Neural cell (in vitro differentiated cells): ENCODE measurements at regions not wholly inside any gene's neighbourhood (a gene's known extent, or its start where the extent isn't known, plus 50 kb on each side); places are given as distances from the start of the nearest gene placed in this dataset.

Experiments
- H2AFZ ChIP-seq: fragments of 200-600, 300-800 bp; sonication (generic), shearing (Covaris generic); 2 replicates; pipeline ENCODE4 v1.6.0; 2014; ENCODE audit warnings: low read depth, mild to moderate bottlenecking, antibody characterized with exemption, low read length, moderate library complexity
- H3F3A ChIP-seq: fragments of 200-600 bp; shearing (Covaris generic); 2 replicates; pipeline ENCODE4 v1.6.1; 2016; ENCODE audit warnings: mild to moderate bottlenecking, moderate library complexity, mixed read lengths, antibody characterized with exemption, low read length; ENCODE audit not compliant: insufficient read depth, poor library complexity, severe bottlenecking
- H3K27ac ChIP-seq: fragments of 200-600, 300-800 bp; sonication (generic), shearing (Covaris generic); 2 replicates; pipeline ENCODE4 v1.5.1; 2014; ENCODE audit warnings: mild to moderate bottlenecking, low read length, moderate library complexity
- H3K27me3 ChIP-seq: fragments of 300-800, 200-600 bp; sonication (generic), shearing (Covaris generic); 2 replicates; pipeline ENCODE4 v1.6.0; 2014; ENCODE audit warnings: mild to moderate bottlenecking, low read depth, low read length, moderate library complexity; ENCODE audit not compliant: insufficient read depth
- H3K36me3 ChIP-seq: fragments of 300-800, 200-600 bp; sonication (generic), shearing (Covaris generic); 2 replicates; pipeline ENCODE4 v1.5.1; 2014; ENCODE audit warnings: mild to moderate bottlenecking, antibody characterized with exemption, low read length, moderate library complexity; ENCODE audit not compliant: insufficient read depth
- H3K4me2 ChIP-seq: fragments of 300-800, 200-600 bp; sonication (generic), shearing (Covaris generic); 2 replicates; pipeline ENCODE4 v1.6.0; 2014; ENCODE audit warnings: mild to moderate bottlenecking, low read length
- H3K4me3 ChIP-seq: fragments of 300-800, 200-600 bp; sonication (generic), shearing (Covaris generic); 2 replicates; pipeline ENCODE4 v1.5.1; 2014; ENCODE audit warnings: mild to moderate bottlenecking, low read length, moderate library complexity
- H3K79me2 ChIP-seq: fragments of 200-600 bp; shearing (Covaris generic); replicated peaks from 2 replicates; pipeline ENCODE4 v1.6.0; 2014; ENCODE audit warnings: mild to moderate bottlenecking, low read length, moderate library complexity; ENCODE audit not compliant: insufficient read depth
- H3K9ac ChIP-seq: fragments of 300-800, 200-600 bp; sonication (generic), shearing (Covaris generic); 2 replicates; pipeline ENCODE4 v1.6.1; 2016; ENCODE audit warnings: mild to moderate bottlenecking, low read length, mixed read lengths
- H3K9me2 ChIP-seq: fragments of 200-600 bp; shearing (Covaris generic); 2 replicates; pipeline ENCODE4 v1.6.1; 2016; ENCODE audit warnings: mild to moderate bottlenecking, low read length, mixed read lengths; ENCODE audit not compliant: insufficient read depth
- H3K9me3 ChIP-seq: fragments of 200-600, 300-800 bp; sonication (generic), shearing (Covaris generic); 2 replicates; pipeline ENCODE4 v1.6.1; 2016; ENCODE audit warnings: mild to moderate bottlenecking, mixed run types, low read length, moderate library complexity, mixed read lengths
- H4K20me1 ChIP-seq: fragments of 200-600 bp; shearing (Covaris generic); 2 replicates; pipeline ENCODE4 v1.6.1; 2016; ENCODE audit warnings: mild to moderate bottlenecking, mixed run types; ENCODE audit not compliant: insufficient read depth
- EP300 ChIP-seq: fragments of 450-650 bp; conservative IDR thresholded peaks from 2 replicates; pipeline ENCODE4 v1.6.1; 2014; ENCODE audit warnings: antibody characterized with exemption, mild to moderate bottlenecking, moderate library complexity; ENCODE audit not compliant: poor library complexity, severe bottlenecking
- EZH2 ChIP-seq: fragments of 200-600, 300-800 bp; shearing (Covaris generic), sonication (generic); IDR thresholded peaks from 2 replicates; pipeline ENCODE4 v1.6.1; 2014; ENCODE audit warnings: antibody characterized with exemption, low read length, borderline replicate concordance, mild to moderate bottlenecking; ENCODE audit not compliant: insufficient read depth, poor library complexity, severe bottlenecking
- MXI1 ChIP-seq: fragments of 450-650 bp; conservative IDR thresholded peaks from 2 replicates; pipeline ENCODE4 v1.6.1; 2014; ENCODE audit warnings: antibody characterized with exemption, mild to moderate bottlenecking; ENCODE audit not compliant: poor library complexity, severe bottlenecking
- POLR2AphosphoS5 ChIP-seq: IDR thresholded peaks from 2 replicates; pipeline ENCODE4 v1.6.1; 2012
- RAD21 ChIP-seq: fragments of 450-650 bp; conservative IDR thresholded peaks from 2 replicates; pipeline ENCODE4 v1.6.1; 2014; ENCODE audit warnings: antibody characterized with exemption, mild to moderate bottlenecking, moderate library complexity
- SMC3 ChIP-seq: fragments of 450-650 bp; conservative IDR thresholded peaks from 2 replicates; pipeline ENCODE4 v1.6.1; 2014; ENCODE audit warnings: antibody characterized with exemption, mild to moderate bottlenecking, moderate library complexity; ENCODE audit not compliant: poor library complexity
- TAF1 ChIP-seq: IDR thresholded peaks from 2 replicates; pipeline ENCODE4 v1.6.1; 2012; ENCODE audit warnings: low read depth
- TF ChIP-seq, protein P1 (sequence below): IDR thresholded peaks from 2 replicates; pipeline ENCODE4 v1.6.1; 2012; ENCODE audit warnings: borderline replicate concordance
- TF ChIP-seq, protein P2 (sequence below): fragments of 450-650 bp; IDR thresholded peaks from 2 replicates; pipeline ENCODE4 v1.5.1; 2014; ENCODE audit warnings: antibody characterized with exemption, mild to moderate bottlenecking, moderate library complexity; ENCODE audit not compliant: poor library complexity, severe bottlenecking

DNA sequence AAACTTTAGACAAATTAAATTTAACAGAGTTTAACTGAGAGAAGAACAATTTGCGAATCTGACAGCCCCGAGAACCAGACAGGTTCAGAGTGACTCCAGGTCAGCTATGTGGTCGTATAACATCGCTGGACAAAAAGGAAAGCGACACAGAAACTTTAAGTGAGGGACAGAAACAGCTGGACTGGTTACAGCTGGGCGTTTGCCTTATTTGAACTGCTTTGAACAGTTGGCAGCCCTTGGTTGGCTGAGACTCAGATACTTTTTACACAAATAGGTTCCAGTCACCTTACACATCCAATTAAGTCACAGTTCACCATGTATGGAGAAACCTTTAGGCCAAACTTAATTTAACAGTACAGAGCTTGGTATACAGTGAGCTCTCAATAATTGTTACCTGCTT, 436.9 kb downstream of the GUCY1A2 start:
- Histone ChIP-seq H3K79me2 (no peaks in the 10 kb centered on the region), H3K4me2 (no peak overlapping the region), H3K9me2 (no peaks in the 10 kb centered on the region), H2AFZ (no peak overlapping the region), H3K27me3 (no peaks in the 10 kb centered on the region), H3K9ac (no peak overlapping the region), H3K9me3 (no peaks in the 10 kb centered on the region), H3K4me3 (no peak overlapping the region), H3K27ac (no peak overlapping the region), H4K20me1 (no peaks in the 10 kb centered on the region), H3F3A (no peaks in the 10 kb centered on the region), H3K36me3 (no peaks in the 10 kb centered on the region)
- TF ChIP-seq, protein P1, sequence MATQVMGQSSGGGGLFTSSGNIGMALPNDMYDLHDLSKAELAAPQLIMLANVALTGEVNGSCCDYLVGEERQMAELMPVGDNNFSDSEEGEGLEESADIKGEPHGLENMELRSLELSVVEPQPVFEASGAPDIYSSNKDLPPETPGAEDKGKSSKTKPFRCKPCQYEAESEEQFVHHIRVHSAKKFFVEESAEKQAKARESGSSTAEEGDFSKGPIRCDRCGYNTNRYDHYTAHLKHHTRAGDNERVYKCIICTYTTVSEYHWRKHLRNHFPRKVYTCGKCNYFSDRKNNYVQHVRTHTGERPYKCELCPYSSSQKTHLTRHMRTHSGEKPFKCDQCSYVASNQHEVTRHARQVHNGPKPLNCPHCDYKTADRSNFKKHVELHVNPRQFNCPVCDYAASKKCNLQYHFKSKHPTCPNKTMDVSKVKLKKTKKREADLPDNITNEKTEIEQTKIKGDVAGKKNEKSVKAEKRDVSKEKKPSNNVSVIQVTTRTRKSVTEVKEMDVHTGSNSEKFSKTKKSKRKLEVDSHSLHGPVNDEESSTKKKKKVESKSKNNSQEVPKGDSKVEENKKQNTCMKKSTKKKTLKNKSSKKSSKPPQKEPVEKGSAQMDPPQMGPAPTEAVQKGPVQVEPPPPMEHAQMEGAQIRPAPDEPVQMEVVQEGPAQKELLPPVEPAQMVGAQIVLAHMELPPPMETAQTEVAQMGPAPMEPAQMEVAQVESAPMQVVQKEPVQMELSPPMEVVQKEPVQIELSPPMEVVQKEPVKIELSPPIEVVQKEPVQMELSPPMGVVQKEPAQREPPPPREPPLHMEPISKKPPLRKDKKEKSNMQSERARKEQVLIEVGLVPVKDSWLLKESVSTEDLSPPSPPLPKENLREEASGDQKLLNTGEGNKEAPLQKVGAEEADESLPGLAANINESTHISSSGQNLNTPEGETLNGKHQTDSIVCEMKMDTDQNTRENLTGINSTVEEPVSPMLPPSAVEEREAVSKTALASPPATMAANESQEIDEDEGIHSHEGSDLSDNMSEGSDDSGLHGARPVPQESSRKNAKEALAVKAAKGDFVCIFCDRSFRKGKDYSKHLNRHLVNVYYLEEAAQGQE = no peak
- TF ChIP-seq TAF1 (no peak), POLR2AphosphoS5 (no peak), EZH2 (no peak), MXI1 (no peak), SMC3 (no peak), RAD21 (no peak), EP300 (no peak)
- TF ChIP-seq, protein P2, sequence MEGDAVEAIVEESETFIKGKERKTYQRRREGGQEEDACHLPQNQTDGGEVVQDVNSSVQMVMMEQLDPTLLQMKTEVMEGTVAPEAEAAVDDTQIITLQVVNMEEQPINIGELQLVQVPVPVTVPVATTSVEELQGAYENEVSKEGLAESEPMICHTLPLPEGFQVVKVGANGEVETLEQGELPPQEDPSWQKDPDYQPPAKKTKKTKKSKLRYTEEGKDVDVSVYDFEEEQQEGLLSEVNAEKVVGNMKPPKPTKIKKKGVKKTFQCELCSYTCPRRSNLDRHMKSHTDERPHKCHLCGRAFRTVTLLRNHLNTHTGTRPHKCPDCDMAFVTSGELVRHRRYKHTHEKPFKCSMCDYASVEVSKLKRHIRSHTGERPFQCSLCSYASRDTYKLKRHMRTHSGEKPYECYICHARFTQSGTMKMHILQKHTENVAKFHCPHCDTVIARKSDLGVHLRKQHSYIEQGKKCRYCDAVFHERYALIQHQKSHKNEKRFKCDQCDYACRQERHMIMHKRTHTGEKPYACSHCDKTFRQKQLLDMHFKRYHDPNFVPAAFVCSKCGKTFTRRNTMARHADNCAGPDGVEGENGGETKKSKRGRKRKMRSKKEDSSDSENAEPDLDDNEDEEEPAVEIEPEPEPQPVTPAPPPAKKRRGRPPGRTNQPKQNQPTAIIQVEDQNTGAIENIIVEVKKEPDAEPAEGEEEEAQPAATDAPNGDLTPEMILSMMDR = no peak

DNA sequence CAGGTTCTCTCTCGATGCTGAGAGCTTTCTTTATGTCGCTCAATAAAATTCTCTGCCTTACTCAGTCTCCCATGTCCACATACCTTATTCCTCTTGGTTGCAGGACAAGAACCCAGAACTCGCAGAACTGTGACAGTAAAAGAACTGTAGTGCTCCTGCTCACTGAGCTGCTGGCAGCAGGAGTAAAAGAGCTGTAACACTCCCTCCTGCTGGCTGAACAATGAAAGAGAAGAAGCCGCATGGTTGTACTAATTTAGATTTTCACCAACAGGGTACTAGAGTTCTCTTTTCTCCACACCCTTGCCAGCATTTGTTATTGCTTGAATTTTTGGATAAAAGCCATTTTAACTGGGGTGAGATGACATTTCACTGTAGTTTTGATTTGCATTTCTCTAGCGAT, 433.2 kb downstream of the GUCY1A2 start:
- no peak overlapping the region for H3K27ac ChIP-seq
- H3K9ac ChIP-seq = no peak overlapping the region
- H3K4me3 ChIP-seq = no peak overlapping the region
- H3K9me2 ChIP-seq = no peaks in the 10 kb centered on the region
- no peaks in the 10 kb centered on the region for H3K36me3 ChIP-seq
- no peak overlapping the region for H3K4me2 ChIP-seq
- no peaks in the 10 kb centered on the region for H3K79me2 ChIP-seq
- no peaks in the 10 kb centered on the region for H4K20me1 ChIP-seq
- H2AFZ ChIP-seq = no peak overlapping the region
- no peaks in the 10 kb centered on the region for H3F3A ChIP-seq
- no peaks in the 10 kb centered on the region for H3K9me3 ChIP-seq
- TF ChIP-seq TAF1 (no peak), EZH2 (no peak), SMC3 (no peak), RAD21 (peak; percentile 21)
- no peaks in the 10 kb centered on the region for H3K27me3 ChIP-seq
